HEK293T (cell line): ENCODE measurements at regions not wholly inside any gene's neighbourhood (a gene's known extent, or its start where the extent isn't known, plus 50 kb on each side); places are given as distances from the start of the nearest gene placed in this dataset.

Source experiments
- CTBP1 ChIP-seq: fragments of 450-650 bp; IDR thresholded peaks from 2 replicates; pipeline ENCODE4 v1.6.1; 2016; ENCODE audit warnings: borderline replicate concordance
- ELF4 ChIP-seq: fragments of 450-650 bp; IDR thresholded peaks from 2 replicates; pipeline ENCODE4 v1.6.1; 2017; ENCODE audit warnings: antibody characterized with exemption
- FOXK2 ChIP-seq: fragments of 450-650 bp; IDR thresholded peaks from 2 replicates; pipeline ENCODE4 v1.6.1; 2016; ENCODE audit warnings: mild to moderate bottlenecking
- FOXM1 ChIP-seq: fragments of 450-650 bp; IDR thresholded peaks from 2 replicates; pipeline ENCODE4 v1.6.1; 2017; ENCODE audit warnings: mild to moderate bottlenecking, borderline replicate concordance
- L3MBTL2 ChIP-seq: fragments of 450-650 bp; conservative IDR thresholded peaks from 2 replicates; pipeline ENCODE4 v1.6.1; 2016; ENCODE audit warnings: mild to moderate bottlenecking
- SP1 ChIP-seq: fragments of 450-650 bp; IDR thresholded peaks from 2 replicates; pipeline ENCODE4 v1.6.1; 2017
- TARDBP ChIP-seq: fragments of 450-650 bp; IDR thresholded peaks from 2 replicates; pipeline ENCODE4 v1.6.1; 2016

- TF ChIP-seq SP1 (no peak), ELF4 (no peak), TARDBP (no peak), L3MBTL2 (no peak), CTBP1 (no peak), FOXK2 (no peak), FOXM1 (no peak)
Measured at GRCh38 chr3:7934362-7934761, 567.3 kb upstream of the LMCD1 start.
